CD4-positive, alpha-beta T cell treated with Interferon alpha-2 for 1 hour (primary cell): ENCODE measurements at regions not wholly inside any gene's neighbourhood (a gene's known extent, or its start where the extent isn't known, plus 50 kb on each side); places are given as distances from the start of the nearest gene placed in this dataset.
A peak's percentile ranks its signal among the peaks of the same experiment; 100 is the strongest.

Experiments
- DNase-seq, 2 donors: peaks; one replicate each; pipeline ENCODE4 v3.0.0-alpha.2; 2020 to 2022

DNA sequence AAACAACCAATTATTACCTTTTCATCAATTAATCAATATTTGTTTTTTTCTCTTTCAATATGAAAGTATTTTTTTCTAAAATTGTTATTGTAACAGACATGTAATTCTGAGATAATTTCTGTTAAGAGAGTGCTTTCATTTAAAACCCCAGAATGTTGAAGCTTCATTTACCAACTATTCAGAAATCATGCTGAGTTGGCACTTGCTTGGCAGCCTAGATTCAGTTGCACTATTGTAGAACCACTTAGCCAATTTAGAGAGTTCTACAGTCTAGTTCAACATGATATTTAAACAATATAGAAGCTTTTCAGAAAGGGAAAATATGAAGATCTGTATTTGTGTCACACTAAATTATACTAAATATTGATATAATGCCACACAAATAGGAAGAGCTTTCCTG, 56.1 kb upstream of the NKAIN2 start:
- no peak for DNase-seq

DNA sequence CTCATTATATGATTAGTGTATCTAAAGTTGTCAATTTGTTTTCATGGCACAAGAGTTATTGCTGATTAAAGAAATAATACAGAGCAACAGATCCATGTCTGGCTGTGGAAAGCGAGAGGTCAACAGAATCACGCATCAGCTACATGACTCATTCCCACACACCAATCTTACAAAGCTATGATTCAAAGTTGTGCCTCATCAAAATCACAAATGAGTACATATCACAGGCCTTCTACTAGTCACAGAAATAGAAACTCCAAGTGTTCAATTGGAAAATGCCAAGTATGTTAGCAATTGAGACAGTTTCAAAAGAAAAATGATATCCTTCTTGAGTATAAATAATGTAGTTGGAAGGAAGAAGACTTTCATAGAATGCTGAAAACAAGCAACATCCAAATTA, 57.8 kb upstream of the NKAIN2 start:
- DNase-seq, result no peak

GRCh38 chr6:123744840-123745239, 58.8 kb upstream of the NKAIN2 start:
- no peak for DNase-seq

GRCh38 chr6:123742626-123743025, 61.0 kb upstream of the NKAIN2 start:
- DNase-seq, result no peak

DNA sequence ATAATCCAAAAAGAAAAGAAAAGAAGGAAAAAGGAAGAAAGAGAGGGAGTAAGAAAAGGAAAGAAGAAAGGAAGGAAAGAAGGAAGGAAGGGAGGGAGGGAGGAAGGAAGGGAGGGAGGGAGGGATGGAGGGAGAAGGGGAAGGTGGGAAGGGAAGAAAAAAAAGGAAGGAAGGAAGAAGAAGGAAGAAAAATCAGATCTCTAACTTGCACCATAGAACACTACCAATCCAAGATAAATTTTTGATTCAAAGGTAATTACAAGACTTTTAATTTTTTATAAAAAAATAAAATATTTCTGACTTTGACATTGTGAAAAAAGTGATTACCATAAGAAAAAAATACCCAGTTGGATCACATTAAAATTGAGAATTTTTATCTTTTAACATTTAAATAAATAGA, 70.5 kb upstream of the NKAIN2 start:
- no peak for DNase-seq

- no peak for DNase-seq
Observed at GRCh38 chr6:123716506-123716905, 79.8 kb upstream of the TRDN start.

- peak in 1 of 2 donors; percentile 3 for DNase-seq
Observed at GRCh38 chr6:123715006-123715863, 78.5 kb upstream of the TRDN start.

GRCh38 chr6:123712831-123713230, 76.1 kb upstream of the TRDN start:
- no peak for DNase-seq

GRCh38 chr6:123702943-123703342, 66.2 kb upstream of the TRDN start:
- DNase-seq, result no peak

DNA sequence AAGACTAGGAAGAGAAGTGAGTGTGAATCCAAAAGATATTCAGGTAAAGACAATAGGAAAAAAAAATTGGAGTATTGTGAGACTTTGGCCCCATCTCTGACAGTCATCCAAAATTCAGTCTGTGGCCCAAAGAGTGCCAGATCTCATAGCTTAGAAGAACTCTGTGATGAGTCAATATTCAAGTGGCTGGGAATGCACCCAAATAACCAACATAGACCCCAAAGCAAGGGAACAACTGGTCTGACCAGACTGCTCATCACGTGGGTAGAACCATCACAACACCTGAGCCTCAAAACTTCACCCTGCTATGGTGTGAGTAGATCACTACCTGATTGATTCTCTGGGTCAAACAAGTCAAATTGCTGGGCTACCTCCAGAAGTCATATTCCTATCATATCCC, 51.1 kb upstream of the TRDN start:
- DNase-seq, result no peak
